Type B pancreatic cell (in vitro differentiated cells): ENCODE measurements at regions not wholly inside any gene's neighbourhood (a gene's known extent, or its start where the extent isn't known, plus 50 kb on each side); places are given as distances from the start of the nearest gene placed in this dataset.

ENCODE experiments used
- DNase-seq: peaks from one replicate; pipeline ENCODE4 v3.0.0; 2021; ENCODE audit warnings: mixed read lengths; ENCODE audit not compliant: unreplicated experiment; ENCODE audit errors: extremely low spot score
- H3K27ac Mint-ChIP-seq: 2 replicates; pipeline ENCODE4 v1.8.0; 2021; ENCODE audit warnings: mild to moderate bottlenecking, mixed read lengths
- H3K27me3 Mint-ChIP-seq: 2 replicates; pipeline ENCODE4 v1.8.0; 2021; ENCODE audit warnings: mixed read lengths
- H3K36me3 Mint-ChIP-seq: 2 replicates; pipeline ENCODE4 v1.8.0; 2021; ENCODE audit warnings: mixed read lengths
- H3K4me1 Mint-ChIP-seq: one replicate; pipeline ENCODE4 v1.8.0; 2021; ENCODE audit warnings: mixed read lengths; ENCODE audit not compliant: unreplicated experiment
- H3K4me3 Mint-ChIP-seq: 2 replicates; pipeline ENCODE4 v1.8.0; 2021; ENCODE audit warnings: mild to moderate bottlenecking, mixed read lengths
- H3K9me3 Mint-ChIP-seq: 2 replicates; pipeline ENCODE4 v1.8.0; 2021; ENCODE audit warnings: mixed read lengths
- CTCF ChIP-seq: fragments of 200-600 bp; sonication (generic); conservative IDR thresholded peaks from 2 replicates; pipeline ENCODE4 v1.5.0; 2021; ENCODE audit warnings: antibody characterized with exemption, mild to moderate bottlenecking

- peaks cover 5% of the 10 kb centered on the region for H3K9me3 Mint-ChIP-seq
- peaks cover 3% of the 10 kb centered on the region for H3K27me3 Mint-ChIP-seq
- peaks cover 30% of the 10 kb centered on the region for H3K4me1 Mint-ChIP-seq
- no peak overlapping the region for H3K4me3 Mint-ChIP-seq
- DNase-seq, result no peak
- no peak for TF ChIP-seq CTCF
- H3K27ac Mint-ChIP-seq, result no peak overlapping the region
- no peaks in the 10 kb centered on the region for H3K36me3 Mint-ChIP-seq
Measured at GRCh38 chr9:95760791-95761190, 114.7 kb upstream of the ERCC6L2 start.

- Mint-ChIP-seq H3K36me3 (no peaks in the 10 kb centered on the region), H3K4me3 (no peak overlapping the region), H3K27me3 (peaks cover 21% of the 10 kb centered on the region), H3K27ac (no peak overlapping the region), H3K4me1 (peaks cover 35% of the 10 kb centered on the region), H3K9me3 (peaks cover 1% of the 10 kb centered on the region)
- TF ChIP-seq CTCF, result no peak
- DNase-seq, result no peak
Measured at GRCh38 chr9:95757439-95757838, 118.1 kb upstream of the ERCC6L2 start.

- no peak for DNase-seq
- Mint-ChIP-seq H3K4me3 (no peak overlapping the region), H3K27ac (no peak overlapping the region)
Measured at GRCh38 chr9:95756986-95757385, 118.5 kb upstream of the ERCC6L2 start.

GRCh38 chr9:95756101-95756500, 119.4 kb upstream of the ERCC6L2 start:
- H3K4me1 Mint-ChIP-seq, result peaks cover 34% of the 10 kb centered on the region
- H3K27me3 Mint-ChIP-seq, result peaks cover 22% of the 10 kb centered on the region
- no peak for DNase-seq

More at GRCh38 chr9:95756986-95757385, 118.5 kb upstream of the ERCC6L2 start:
- no peak for TF ChIP-seq CTCF
- H3K36me3 Mint-ChIP-seq, result no peaks in the 10 kb centered on the region
- peaks cover 21% of the 10 kb centered on the region for H3K27me3 Mint-ChIP-seq
- H3K4me1 Mint-ChIP-seq, result peaks cover 35% of the 10 kb centered on the region
- no peaks in the 10 kb centered on the region for H3K9me3 Mint-ChIP-seq

GRCh38 chr9:95755421-95755730, 120.1 kb upstream of the ERCC6L2 start:
- H3K4me1 Mint-ChIP-seq, result peaks cover 29% of the 10 kb centered on the region
- TF ChIP-seq CTCF, result no peak
- DNase-seq, result no peak
- H3K4me3 Mint-ChIP-seq, result no peak overlapping the region
- H3K36me3 Mint-ChIP-seq, result no peaks in the 10 kb centered on the region
- H3K27ac Mint-ChIP-seq, result no peak overlapping the region
- peaks cover 24% of the 10 kb centered on the region for H3K27me3 Mint-ChIP-seq
- H3K9me3 Mint-ChIP-seq, result no peaks in the 10 kb centered on the region

More at GRCh38 chr9:95756101-95756500, 119.4 kb upstream of the ERCC6L2 start:
- Mint-ChIP-seq H3K36me3 (no peaks in the 10 kb centered on the region), H3K27ac (no peak overlapping the region), H3K4me3 (no peak overlapping the region), H3K9me3 (no peaks in the 10 kb centered on the region)
- TF ChIP-seq CTCF, result no peak
